Stimulated activated CD4-positive, alpha-beta T cell treated with anti-CD3 and anti-CD28 coated beads, Interleukin-2, amount 100 ng/mL, for 48 hours (primary cell): ENCODE measurements at regions not wholly inside any gene's neighbourhood (a gene's known extent, or its start where the extent isn't known, plus 50 kb on each side); places are given as distances from the start of the nearest gene placed in this dataset.
A peak's percentile ranks its signal among the peaks of the same experiment; 100 is the strongest.

ENCODE experiments used
- DNase-seq, 2 donors: peaks; one replicate each; pipeline ENCODE4 v3.0.0-alpha.2; 2020

GRCh38 chr1:189847613-189848012, 630.1 kb downstream of the BRINP3 start:
- no peak for DNase-seq

- no peak for DNase-seq
Measured at GRCh38 chr1:189851806-189852367, 625.8 kb downstream of the BRINP3 start.

GRCh38 chr1:189859385-189859977, 618.2 kb downstream of the BRINP3 start:
- DNase-seq = peak; percentile 25 to 30

DNA sequence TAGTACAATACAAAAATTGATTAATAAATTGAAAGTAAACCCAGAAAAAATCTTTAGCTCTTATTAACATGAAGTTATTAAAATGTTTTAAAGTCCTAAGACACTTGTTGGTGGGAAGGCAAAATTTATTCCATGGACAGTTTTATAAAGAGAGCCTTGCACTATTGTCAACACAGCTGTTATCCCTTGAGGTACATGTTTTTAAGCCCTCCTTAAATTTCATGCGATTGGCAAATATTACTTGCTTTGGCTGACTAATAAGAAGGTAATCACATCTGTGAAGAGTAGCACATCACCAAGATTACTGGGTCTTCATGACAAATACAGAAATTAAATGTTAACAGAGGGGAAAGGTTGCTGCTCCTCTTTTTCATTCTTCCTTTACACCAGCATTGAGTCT, 611.1 kb downstream of the BRINP3 start:
- no peak for DNase-seq

DNA sequence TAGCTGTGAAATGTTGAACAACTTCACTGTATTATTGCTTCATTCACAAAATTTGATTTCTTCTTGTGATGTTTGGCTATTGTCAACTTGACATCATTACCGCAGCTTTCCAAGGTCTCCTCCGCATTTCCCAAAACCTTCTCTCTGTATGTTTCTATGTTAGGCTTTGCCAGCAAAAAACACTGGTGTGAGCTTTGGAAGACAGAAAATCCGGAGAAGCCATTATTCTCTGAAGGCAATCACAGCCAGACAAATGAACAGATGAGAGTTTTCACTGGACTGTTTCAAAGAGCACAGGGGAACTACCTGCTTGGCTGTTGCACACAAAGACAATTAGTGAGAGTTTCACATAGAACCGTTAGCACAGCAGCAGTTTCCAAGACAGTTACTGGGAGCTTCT, 609.6 kb downstream of the BRINP3 start:
- DNase-seq = no peak

GRCh38 chr1:189874715-189875435, 602.8 kb downstream of the BRINP3 start:
- no peak for DNase-seq

GRCh38 chr1:189880135-189880534, 597.5 kb downstream of the BRINP3 start:
- DNase-seq = no peak

DNA sequence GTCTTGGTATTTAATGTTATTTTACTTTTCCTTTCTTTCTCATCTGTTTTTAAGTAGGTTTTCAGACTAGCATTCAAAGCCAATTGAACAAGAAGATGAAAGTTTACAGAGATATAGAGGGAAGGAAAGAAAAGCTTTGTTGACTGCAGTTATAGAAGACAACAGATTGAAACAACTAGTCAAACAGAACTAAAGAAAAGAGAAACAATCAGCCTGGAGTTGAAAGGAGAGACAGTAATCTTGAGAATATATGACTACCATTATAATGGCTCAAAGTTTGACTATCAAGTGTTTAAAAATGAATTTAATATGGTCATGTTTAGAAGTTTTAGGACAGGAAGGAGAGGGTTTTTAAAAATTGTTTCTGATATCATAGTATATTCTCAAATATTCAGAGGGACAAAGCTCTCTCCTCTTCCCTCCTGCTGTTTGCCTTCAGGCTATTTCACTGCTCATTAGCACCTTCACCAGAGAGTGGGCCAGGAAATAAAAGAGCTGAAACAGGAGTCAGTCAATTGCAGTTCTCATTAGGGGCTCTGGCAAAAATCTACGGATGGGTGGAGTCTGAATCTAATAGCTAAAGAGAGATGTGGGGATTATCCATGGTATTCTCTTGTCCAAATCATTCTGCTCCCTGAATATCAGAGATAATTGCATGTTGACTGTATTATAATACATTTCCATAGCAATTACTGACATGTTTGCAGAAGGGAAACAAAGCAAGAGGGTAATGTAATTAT, 577.8 kb downstream of the BRINP3 start:
- DNase-seq = no peak

- DNase-seq = no peak
Measured at GRCh38 chr1:189904509-189904908, 573.2 kb downstream of the BRINP3 start.

GRCh38 chr1:189908113-189908512, 569.6 kb downstream of the BRINP3 start:
- no peak for DNase-seq

DNA sequence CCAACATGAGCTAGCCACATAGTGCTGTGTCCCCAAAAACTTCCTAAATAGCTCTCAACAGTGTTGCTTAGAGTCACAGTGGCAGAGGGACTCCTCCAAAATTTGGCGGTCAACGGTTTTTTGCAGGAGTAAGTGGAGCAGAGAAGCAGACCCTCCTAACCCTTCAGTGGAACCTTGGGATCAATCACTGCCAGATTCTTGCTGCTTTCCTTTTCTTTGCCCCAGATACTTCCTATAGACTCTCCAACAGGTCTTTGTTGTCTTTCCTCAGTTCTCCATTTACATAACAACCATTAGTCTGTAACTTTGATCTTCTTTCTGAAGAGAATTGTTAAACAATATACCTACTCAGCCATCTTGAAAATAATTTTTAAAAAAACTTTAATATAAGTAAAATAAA, 556.1 kb downstream of the BRINP3 start:
- DNase-seq = no peak

GRCh38 chr1:189927641-189928040, 550.0 kb downstream of the BRINP3 start:
- DNase-seq = no peak

- DNase-seq = no peak
Measured at GRCh38 chr1:189929501-189930099, 548.1 kb downstream of the BRINP3 start.

GRCh38 chr1:189936861-189937260, 540.8 kb downstream of the BRINP3 start:
- no peak for DNase-seq

GRCh38 chr1:189939967-189940366, 537.7 kb downstream of the BRINP3 start:
- no peak for DNase-seq

GRCh38 chr1:189941922-189942321, 535.7 kb downstream of the BRINP3 start:
- no peak for DNase-seq

- DNase-seq = no peak
Measured at GRCh38 chr1:189958756-189959155, 518.9 kb downstream of the BRINP3 start.

- no peak for DNase-seq
Measured at GRCh38 chr1:189960769-189961168, 516.9 kb downstream of the BRINP3 start.

GRCh38 chr1:189962181-189962580, 515.5 kb downstream of the BRINP3 start:
- no peak for DNase-seq

GRCh38 chr1:189970331-189971230, 507.1 kb downstream of the BRINP3 start:
- no peak for DNase-seq

- DNase-seq = no peak
Measured at GRCh38 chr1:189971656-189972055, 506.0 kb downstream of the BRINP3 start.

GRCh38 chr1:189977184-189977583, 500.5 kb downstream of the BRINP3 start:
- DNase-seq = no peak
